HG03060 (cell line): ENCODE measurements at regions not wholly inside any gene's neighbourhood (a gene's known extent, or its start where the extent isn't known, plus 50 kb on each side); places are given as distances from the start of the nearest gene placed in this dataset.

Experiments
- ATAC-seq: cut with Tn5 transposase; IDR thresholded peaks from one replicate; pipeline ENCODE4 v1.9.1; 2021; ENCODE audit warnings: low read depth, moderate number of reproducible peaks; ENCODE audit not compliant: unreplicated experiment

DNA sequence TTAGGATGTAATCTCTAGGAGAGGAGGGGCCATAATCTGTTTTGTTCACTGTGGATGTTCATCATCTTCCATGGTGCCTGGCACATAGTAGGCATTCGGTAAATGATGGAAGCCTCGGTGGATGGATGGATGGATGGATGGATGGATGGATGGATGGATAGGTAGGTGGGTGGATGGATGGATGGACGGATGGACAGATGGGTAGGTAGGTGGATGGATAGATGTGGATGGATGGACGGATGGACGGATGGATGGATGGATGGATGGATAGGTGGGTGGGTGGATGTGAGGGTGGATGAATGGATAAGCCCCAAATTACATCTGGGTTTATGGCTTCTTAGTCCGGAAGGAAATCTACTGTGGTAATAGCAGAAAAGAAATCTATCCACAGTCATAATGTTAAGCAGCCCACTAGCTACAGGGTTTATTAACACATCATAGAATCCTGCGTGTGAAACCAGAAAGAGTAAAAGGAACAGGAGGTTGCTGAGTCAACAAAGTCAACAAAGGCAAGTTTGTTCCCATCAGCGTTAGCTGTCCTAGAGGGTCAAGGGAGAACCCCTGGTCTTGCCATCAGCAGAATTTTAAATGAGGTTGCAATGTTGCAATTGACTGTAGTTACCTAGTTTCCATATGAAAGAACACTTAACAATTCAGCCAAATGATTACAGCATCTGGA lies 82.8 kb downstream of the C11orf91 start:
- no peak for ATAC-seq

- ATAC-seq, result no peak
Measured at GRCh38 chr11:33616552-33616951, 84.1 kb downstream of the C11orf91 start.

DNA sequence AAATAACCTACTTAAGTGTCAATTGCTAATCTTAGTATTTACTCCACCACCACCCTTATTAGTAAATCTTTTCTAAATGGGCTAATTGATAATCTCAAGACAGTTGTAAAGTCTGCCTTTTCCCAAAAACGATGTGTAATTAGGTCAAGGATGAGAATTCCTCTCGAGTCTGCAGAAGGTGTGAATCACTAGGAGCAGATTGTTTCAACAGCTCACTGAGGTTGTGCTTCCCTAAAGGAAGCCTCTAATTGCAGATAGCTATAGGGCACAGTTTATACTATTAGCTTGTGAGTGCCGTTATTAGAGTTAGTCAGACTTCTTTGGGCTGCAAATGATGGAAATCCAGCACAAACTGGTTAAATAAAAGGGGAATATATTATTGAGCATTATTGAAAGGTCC lies 84.9 kb downstream of the C11orf91 start:
- ATAC-seq, result no peak

DNA sequence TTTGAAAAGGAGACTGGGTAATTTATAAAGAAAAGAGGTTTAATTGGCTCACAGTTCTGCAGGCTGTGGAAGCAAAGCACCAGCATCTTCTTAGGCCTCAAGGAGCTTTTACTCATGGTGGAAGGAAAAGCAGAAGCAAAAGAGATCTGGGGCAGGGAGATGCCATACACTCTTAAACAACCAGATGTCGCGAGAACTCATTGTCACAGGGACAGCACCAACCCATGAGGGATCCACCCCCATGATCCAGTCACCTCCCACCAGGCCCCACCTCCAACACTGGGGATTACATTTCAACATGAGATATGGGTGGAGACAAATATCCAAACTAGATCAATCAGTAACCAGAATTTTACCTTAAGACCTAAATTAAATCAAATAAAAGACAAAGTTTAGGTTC lies 87.2 kb downstream of the C11orf91 start:
- ATAC-seq, result no peak

- ATAC-seq, result no peak
Measured at GRCh38 chr11:33610903-33611302, 89.7 kb downstream of the C11orf91 start.

DNA sequence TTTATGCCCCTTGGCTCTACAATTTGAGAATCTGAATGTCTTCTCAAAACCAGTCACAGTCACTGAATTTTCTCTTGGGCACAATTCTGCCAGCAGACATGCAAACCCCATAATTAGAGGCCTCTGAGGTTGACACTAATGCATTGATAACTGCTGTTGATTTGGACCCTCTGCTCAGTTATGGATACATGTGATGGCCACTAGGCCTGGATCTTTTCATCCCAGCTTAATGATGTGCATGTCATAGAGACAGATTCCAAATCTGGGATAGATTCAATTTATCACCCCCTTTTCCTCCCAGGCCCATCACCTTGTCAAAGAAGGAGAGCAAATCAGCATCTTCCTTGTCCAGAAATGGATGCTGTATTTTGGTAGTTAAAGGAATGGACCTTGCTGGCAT lies 92.2 kb downstream of the C11orf91 start:
- ATAC-seq, result no peak

DNA sequence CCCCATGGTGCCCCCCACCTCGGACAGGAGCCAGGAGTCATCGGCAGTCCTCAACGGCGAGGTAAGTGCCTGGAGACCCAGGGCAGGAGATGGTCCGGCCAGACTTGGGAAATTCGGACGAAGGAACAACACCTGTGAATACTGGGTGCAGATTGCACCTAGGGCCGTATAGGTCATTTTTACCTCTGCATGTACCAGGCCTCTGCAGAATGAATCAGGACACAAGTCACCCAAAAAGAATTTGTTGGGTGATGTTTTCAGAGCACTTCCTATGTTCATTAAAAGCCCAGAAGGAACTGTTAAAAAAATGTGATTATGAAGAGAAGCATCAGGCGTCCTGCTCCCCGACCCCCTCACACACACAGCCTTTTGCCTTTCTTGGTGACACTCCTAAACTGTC lies 93.9 kb downstream of the C11orf91 start:
- ATAC-seq, result no peak

DNA sequence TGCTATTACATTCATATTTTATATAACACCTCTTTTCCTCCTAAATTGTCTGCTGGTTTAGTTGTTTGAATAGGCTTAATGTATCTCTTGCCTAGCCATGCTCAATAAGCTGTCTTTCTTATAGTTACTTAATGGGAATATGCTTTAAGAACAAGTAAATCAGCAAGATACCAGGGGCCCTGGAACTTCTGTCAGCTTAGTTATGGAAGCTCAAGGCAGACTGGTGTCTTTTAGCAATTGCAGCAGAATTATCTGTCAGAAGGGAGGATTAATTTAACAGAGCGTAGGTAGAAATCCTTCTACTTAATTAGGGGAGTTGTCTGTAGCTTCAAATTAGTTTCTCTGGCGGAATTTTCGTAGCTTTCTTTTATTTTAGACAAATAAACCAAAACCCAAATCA lies 94.9 kb downstream of the C11orf91 start:
- no peak for ATAC-seq

DNA sequence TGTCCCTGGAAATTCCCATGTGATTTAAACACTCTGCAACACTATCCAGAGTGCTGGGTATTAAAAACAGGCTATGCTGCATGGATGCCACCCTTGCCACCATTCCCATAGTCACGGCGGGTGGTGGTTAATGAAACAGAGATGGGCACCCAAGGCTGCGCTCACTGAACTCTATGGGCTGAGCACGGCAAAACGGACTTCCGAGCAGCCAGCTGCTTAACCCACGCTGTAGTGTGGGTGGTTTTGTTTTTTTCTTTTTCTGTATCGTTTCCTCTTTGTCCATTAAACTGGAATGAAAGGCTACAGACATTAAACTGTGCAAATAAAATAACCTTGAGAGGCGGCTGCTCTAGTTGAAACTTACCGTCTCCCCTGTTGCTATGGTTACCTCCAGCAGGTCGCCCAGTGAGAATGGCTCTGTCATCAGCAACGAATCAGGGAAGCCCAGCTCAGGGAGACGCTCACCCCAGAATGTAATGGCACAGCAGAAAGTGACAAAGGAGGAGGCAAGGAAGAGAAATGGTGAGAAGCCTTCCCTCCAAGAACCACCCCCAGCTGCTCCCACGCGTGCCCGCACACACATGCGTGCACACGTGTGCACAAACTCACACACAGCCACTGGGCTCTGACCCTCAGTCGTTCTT lies 102.1 kb downstream of the C11orf91 start:
- no peak for ATAC-seq

DNA sequence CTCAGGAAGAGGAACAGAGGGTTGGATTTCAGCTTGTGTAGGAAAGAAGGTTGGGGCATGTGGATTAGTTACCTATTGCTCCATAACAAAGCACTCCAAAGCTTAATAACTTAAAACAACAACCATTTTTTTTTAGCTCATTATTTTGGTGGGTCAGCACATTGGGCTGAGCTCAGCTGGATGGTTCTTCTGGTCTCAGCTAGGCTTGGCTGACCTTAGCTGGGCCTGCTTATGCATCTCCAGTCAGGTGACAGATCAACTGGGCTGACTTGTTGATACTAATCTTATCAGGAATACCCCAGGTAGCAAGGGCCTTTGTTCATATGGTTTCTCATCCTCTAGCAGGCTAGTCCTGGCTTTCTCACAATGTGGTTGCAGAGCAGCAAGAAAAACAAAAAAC lies 106.4 kb downstream of the C11orf91 start:
- no peak for ATAC-seq

- no peak for ATAC-seq
Measured at GRCh38 chr11:33590441-33590840, 110.2 kb downstream of the C11orf91 start.

- ATAC-seq, result no peak
Measured at GRCh38 chr11:33588056-33588455, 112.6 kb downstream of the C11orf91 start.

DNA sequence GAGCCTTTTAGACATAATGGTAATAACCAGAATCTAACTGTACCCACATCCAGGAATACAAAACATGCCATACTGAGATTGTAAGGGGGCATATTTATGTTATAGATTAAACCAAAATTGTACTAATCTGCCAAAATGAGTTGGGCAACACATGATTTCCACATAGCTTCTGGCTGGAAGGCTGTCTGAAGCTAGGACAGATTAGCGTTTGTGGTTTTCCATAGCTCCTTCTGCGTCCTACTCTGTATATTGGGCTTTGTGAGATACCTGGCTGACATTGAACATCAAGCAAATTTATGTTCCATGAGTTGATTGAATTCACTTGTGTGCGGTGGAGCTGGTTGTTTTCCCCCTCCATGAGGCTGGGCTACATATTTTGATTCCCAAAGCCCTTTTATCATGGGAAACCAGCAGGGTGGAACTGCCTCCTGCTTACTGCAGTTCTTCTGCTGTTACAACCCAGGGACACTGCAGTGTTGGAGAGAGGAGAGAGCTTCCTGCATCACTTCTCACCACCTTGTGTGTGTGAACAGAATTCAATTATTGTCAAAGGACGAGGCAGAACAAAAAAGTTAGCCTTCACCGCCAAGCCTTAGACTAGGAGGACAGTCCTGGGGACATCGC lies 114.9 kb downstream of the C11orf91 start:
- no peak for ATAC-seq

DNA sequence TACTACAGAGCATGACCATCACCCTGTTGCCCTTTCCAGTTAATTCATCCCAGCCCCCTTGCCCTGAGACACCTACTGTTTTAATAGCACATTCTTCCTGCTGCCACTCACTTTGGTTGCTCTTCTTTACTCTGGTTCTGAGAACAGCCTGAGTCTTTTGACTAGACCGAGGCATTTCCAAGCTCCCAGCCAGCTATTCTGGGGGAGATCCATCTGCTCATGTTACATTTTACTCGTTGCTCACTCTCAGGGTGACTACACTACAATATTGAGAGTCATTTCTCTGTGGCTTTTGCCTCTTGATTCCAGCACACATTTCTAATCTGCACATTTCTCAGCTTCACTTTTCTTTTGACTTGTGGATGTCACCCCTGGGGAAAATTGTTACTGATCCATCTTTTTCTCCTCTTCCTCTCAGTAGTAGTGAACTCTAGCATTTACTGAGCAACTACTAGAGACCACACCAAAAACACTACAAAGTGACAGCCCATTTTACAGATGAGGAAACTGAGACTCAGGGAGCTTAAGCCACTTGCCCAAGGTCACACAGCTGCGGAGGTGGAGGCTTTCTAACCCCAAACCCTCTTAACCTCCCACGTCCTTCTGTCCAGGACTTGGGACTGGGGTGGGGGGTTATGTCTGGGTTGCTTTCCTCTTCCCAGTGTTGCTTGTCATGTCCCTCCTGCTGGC lies 117.8 kb downstream of the C11orf91 start:
- ATAC-seq, result no peak

DNA sequence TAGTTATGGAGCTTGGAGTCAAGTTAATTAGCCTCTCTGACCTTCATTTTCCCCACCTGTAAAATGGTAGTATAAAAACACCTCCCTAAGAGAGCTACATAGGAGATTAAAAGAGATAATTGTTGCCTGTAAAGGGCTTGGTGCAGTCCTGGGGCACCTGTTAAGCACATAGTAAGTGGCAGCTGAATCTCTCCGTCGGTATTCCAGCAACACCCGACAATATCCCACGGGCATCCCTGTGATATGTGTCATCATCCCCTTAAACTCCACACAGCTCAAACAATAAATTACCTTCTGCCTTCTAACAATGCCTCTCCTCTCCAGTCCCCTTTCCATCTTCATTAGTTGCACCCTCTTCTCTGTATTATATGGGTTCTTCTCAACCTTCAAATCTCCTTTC lies 121.5 kb downstream of the C11orf91 start:
- no peak for ATAC-seq

GRCh38 chr11:33577204-33577603 lies 123.4 kb downstream of the C11orf91 start:
- ATAC-seq, result no peak

DNA sequence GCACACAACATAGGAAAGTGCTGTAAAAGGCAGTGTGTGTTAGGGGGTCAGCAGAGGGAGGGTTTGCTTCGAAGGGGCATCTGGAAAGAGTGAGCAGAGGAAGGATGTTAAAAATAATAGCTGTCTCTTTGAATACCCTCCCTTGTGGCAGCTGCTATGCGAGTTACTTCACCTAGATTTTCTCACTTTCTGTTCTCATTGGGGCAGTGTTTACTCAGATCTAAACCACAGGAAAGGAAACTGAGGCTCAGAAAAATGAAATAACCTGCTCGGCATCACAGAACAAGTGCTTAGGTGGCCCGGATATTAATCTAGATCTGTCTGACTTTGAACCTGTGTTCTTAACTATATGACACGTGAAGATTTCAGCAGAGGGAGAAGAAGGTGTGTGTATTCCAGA lies 125.3 kb downstream of the C11orf91 start:
- ATAC-seq, result no peak

DNA sequence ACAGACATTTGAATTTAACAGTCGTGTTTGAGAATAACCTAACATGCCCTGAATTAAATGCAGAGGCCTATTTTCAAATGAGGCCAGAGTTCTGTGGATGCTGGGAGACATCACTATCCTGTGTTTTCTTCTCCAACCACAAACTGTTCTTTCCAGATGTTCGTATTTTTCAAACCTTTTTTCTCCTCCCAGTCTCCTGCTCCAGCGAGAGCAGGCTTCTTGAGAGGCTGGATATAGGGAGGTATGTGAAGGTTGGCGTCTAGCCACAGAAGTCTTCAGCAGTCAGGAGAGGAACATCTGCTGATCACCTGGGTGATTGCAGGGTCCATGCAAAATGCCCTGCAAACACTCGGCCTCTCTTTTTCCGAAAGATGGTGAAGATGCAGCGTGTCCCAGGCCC lies 126.3 kb downstream of the C11orf91 start:
- no peak for ATAC-seq

GRCh38 chr11:33569333-33569732 lies 131.3 kb downstream of the C11orf91 start:
- ATAC-seq, result no peak

GRCh38 chr11:33567004-33567403 lies 133.6 kb downstream of the C11orf91 start:
- no peak for ATAC-seq

GRCh38 chr11:33564856-33565453 lies 135.7 kb downstream of the C11orf91 start:
- ATAC-seq, result no peak
